ENCODE measurements at regions not wholly inside any gene's neighbourhood (a gene's known extent, or its start where the extent isn't known, plus 50 kb on each side); places are given as distances from the start of the nearest gene placed in this dataset.

- H3K9ac ChIP-seq (ENCODE audit: low read depth, low read length) = no peak overlapping the region
- H3K27ac ChIP-seq (ENCODE audit: low read length) = no peak overlapping the region
- no peaks in the 10 kb centered on the region for H3K36me3 ChIP-seq (ENCODE audit: insufficient read depth, low read length)
- no peak overlapping the region for H2AFZ ChIP-seq (ENCODE audit: low read depth, low read length)
- H3K79me2 ChIP-seq (ENCODE audit: insufficient read depth, low read length) = no peaks in the 10 kb centered on the region
- ATAC-seq (ENCODE audit: insufficient read depth, low read depth) (no peak), DNase-seq (no peak)
- no peak overlapping the region for H3K4me3 ChIP-seq (ENCODE audit: low read depth in 1 of 2, low read length in 2 of 2)
- no peaks in the 10 kb centered on the region for H3K4me1 ChIP-seq (ENCODE audit: insufficient read depth, low read length)
- no peaks in the 10 kb centered on the region for H4K20me1 ChIP-seq (ENCODE audit: insufficient read depth, low read length)
- H3K27me3 ChIP-seq (ENCODE audit: insufficient read depth, low read length, poor library complexity) = no peaks in the 10 kb centered on the region
- H3K4me2 ChIP-seq (ENCODE audit: insufficient read depth, low read length) = no peak overlapping the region
- no peaks in the 10 kb centered on the region for H3K9me3 ChIP-seq (ENCODE audit: insufficient read depth, low read length, severe bottlenecking)
- no peak for TF ChIP-seq CTCF (IDR thresholded peaks at IDR 0.05; ENCODE audit: borderline replicate concordance, extremely low read depth, low read length, poor library complexity, severe bottlenecking)
- no peak for TF ChIP-seq EZH2 (IDR thresholded peaks at IDR 0.05; ENCODE audit: borderline replicate concordance, low read depth, low read length, severe bottlenecking)
Observed at GRCh38 chr21:28310171-28310685, 682.4 kb downstream of the LTN1 start.

- Histone ChIP-seq H3K4me2 (ENCODE audit: insufficient read depth, low read length) (no peak overlapping the region), H4K20me1 (ENCODE audit: insufficient read depth, low read length) (no peaks in the 10 kb centered on the region), H3K4me1 (ENCODE audit: insufficient read depth, low read length) (no peaks in the 10 kb centered on the region), H3K79me2 (ENCODE audit: insufficient read depth, low read length) (no peaks in the 10 kb centered on the region), H3K9ac (ENCODE audit: low read depth, low read length) (no peak overlapping the region), H3K36me3 (ENCODE audit: insufficient read depth, low read length) (no peaks in the 10 kb centered on the region), H3K27ac (ENCODE audit: low read length) (no peak overlapping the region), H3K9me3 (ENCODE audit: insufficient read depth, low read length, severe bottlenecking) (no peaks in the 10 kb centered on the region), H2AFZ (ENCODE audit: low read depth, low read length) (no peak overlapping the region), H3K27me3 (ENCODE audit: insufficient read depth, low read length, poor library complexity) (no peaks in the 10 kb centered on the region), H3K4me3 (ENCODE audit: low read depth in 1 of 2, low read length in 2 of 2) (no peak overlapping the region)
- ATAC-seq (ENCODE audit: insufficient read depth, low read depth) = no peak
- no peak for TF ChIP-seq CTCF (IDR thresholded peaks at IDR 0.05; ENCODE audit: borderline replicate concordance, extremely low read depth, low read length, poor library complexity, severe bottlenecking)
- TF ChIP-seq EZH2 (IDR thresholded peaks at IDR 0.05; ENCODE audit: borderline replicate concordance, low read depth, low read length, severe bottlenecking) = no peak
- DNase-seq = no peak
Observed at GRCh38 chr21:28309596-28309995, 683.1 kb downstream of the LTN1 start.

DNA sequence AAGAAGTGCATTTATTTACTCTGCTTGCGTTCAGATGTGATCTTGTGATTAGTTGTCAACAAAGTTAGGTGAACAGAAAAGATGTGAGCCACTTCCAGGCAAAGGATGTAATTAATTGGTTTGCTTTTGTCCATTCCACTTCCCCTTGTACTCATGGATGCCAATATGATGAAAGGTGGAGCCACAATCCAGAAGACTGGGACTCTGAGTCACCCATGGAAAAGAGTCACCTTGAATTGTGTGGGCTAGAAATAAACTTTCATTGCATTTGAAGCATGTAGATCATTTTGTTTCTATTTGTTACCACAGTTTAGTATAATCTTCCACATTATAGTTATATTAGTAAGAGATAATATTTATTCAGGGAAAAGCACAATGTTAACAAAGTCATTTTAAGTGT lies 684.2 kb downstream of the LTN1 start:
- no peaks in the 10 kb centered on the region for H3K27me3 ChIP-seq (ENCODE audit: insufficient read depth, low read length, poor library complexity)
- H2AFZ ChIP-seq (ENCODE audit: low read depth, low read length) = no peak overlapping the region
- TF ChIP-seq CTCF (IDR thresholded peaks at IDR 0.05; ENCODE audit: borderline replicate concordance, extremely low read depth, low read length, poor library complexity, severe bottlenecking) (no peak), EZH2 (IDR thresholded peaks at IDR 0.05; ENCODE audit: borderline replicate concordance, low read depth, low read length, severe bottlenecking) (no peak)
- H3K36me3 ChIP-seq (ENCODE audit: insufficient read depth, low read length) = no peaks in the 10 kb centered on the region
- ATAC-seq (ENCODE audit: insufficient read depth, low read depth) = no peak
- no peaks in the 10 kb centered on the region for H3K9me3 ChIP-seq (ENCODE audit: insufficient read depth, low read length, severe bottlenecking)
- no peaks in the 10 kb centered on the region for H4K20me1 ChIP-seq (ENCODE audit: insufficient read depth, low read length)
- H3K4me1 ChIP-seq (ENCODE audit: insufficient read depth, low read length) = no peaks in the 10 kb centered on the region
- H3K79me2 ChIP-seq (ENCODE audit: insufficient read depth, low read length) = no peaks in the 10 kb centered on the region
- H3K27ac ChIP-seq (ENCODE audit: low read length) = no peak overlapping the region
- no peak overlapping the region for H3K4me3 ChIP-seq (ENCODE audit: low read depth in 1 of 2, low read length in 2 of 2)
- no peak overlapping the region for H3K9ac ChIP-seq (ENCODE audit: low read depth, low read length)
- DNase-seq = no peak
- H3K4me2 ChIP-seq (ENCODE audit: insufficient read depth, low read length) = no peak overlapping the region

DNA sequence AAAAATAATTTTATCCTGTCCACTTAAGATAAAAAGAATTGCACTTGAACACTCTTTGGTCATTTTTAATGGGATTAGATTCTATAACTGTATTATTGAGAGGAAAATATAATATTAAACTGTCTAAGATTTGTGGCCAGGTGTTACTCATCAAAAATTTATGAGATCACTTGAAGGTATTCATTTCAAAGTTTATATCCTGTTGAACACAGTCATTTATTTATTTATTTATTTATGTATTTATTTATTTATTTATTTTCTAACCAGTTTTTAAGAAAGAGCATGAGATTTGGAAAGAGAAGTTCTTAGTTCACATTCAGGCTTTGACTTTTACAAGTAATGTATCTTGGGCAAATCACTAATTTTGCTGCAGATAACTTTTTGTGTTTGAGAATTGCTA lies 692.7 kb downstream of the LTN1 start:
- Histone ChIP-seq H3K36me3 (ENCODE audit: insufficient read depth, low read length) (no peaks in the 10 kb centered on the region), H3K4me2 (ENCODE audit: insufficient read depth, low read length) (no peak overlapping the region), H3K27ac (ENCODE audit: low read length) (no peak overlapping the region), H3K4me1 (ENCODE audit: insufficient read depth, low read length) (no peaks in the 10 kb centered on the region), H2AFZ (ENCODE audit: low read depth, low read length) (no peak overlapping the region), H4K20me1 (ENCODE audit: insufficient read depth, low read length) (no peaks in the 10 kb centered on the region), H3K27me3 (ENCODE audit: insufficient read depth, low read length, poor library complexity) (no peaks in the 10 kb centered on the region), H3K79me2 (ENCODE audit: insufficient read depth, low read length) (no peaks in the 10 kb centered on the region), H3K9me3 (ENCODE audit: insufficient read depth, low read length, severe bottlenecking) (no peaks in the 10 kb centered on the region), H3K4me3 (ENCODE audit: low read depth in 1 of 2, low read length in 2 of 2) (no peak overlapping the region), H3K9ac (ENCODE audit: low read depth, low read length) (no peak overlapping the region)
- ATAC-seq (ENCODE audit: insufficient read depth, low read depth) (no peak), DNase-seq (no peak)
- no peak for TF ChIP-seq EZH2 (IDR thresholded peaks at IDR 0.05; ENCODE audit: borderline replicate concordance, low read depth, low read length, severe bottlenecking)
- no peak for TF ChIP-seq CTCF (IDR thresholded peaks at IDR 0.05; ENCODE audit: borderline replicate concordance, extremely low read depth, low read length, poor library complexity, severe bottlenecking)
